HG03558 (cell line): ENCODE measurements at regions not wholly inside any gene's neighbourhood (a gene's known extent, or its start where the extent isn't known, plus 50 kb on each side); places are given as distances from the start of the nearest gene placed in this dataset.

Experiments used
- ATAC-seq: cut with Tn5 transposase; IDR thresholded peaks from one replicate; pipeline ENCODE4 v1.9.1; 2021; ENCODE audit warnings: moderate number of reproducible peaks; ENCODE audit not compliant: unreplicated experiment; ENCODE audit errors: extremely low read depth

DNA sequence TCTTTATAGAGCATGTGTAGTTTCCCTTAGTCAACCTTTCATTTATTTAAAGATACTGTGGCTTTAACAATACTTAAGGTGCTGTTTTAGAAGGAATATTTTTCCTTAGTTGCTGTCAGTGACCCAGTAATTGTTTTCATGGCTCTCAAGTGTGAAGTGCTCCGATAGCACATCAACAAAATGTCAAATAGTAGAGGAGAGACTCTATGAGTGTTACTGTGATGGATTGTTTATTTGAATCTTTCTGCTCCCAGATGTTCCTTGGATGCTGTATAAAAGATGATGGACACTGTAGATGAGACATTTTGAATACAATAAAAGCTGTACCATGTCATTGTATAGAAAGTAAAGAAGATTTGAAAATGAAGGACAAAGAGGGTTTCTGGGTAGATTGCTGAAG is 1185.7 kb upstream of the C9orf72 start:
- no peak for ATAC-seq

- no peak for ATAC-seq
Observed at GRCh38 chr9:28762167-28762566, 1188.9 kb upstream of the C9orf72 start.

DNA sequence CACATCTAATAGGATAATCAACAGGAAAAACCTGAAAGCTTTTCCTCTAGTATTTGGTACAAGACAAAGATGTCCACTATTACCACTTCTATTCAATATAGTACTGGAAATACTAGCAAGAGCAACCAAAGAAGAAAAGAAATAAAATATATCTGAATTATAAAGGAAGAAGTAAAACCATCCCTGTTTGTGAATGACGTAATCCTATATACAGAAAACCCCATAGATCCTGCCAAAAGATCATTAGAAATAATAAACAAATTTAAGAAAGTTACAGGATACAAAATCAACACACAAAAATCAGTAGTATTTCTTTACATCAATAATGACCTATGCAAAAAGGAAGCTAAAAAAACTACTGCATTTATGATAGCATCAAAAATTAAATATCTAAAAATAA is 1191.3 kb upstream of the C9orf72 start:
- no peak for ATAC-seq

DNA sequence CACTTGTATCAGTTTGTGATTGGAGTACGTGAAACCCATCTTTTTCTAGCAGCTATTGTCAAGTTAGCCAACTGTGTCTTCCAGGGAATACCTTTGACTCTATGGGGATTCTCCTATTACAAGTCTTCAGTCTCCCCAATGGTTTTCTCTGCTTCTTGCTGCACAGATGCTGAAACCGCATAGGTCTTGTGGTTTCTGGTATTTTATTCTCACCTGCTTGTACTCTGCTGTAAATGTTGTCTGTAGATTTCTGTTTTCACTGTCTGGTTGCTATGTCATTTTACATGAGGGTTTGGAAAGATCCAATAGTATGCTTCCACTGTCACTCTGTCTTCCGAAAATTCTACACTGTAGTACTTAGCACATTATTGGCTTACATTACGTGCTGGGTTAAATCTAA is 1196.9 kb upstream of the C9orf72 start:
- no peak for ATAC-seq

DNA sequence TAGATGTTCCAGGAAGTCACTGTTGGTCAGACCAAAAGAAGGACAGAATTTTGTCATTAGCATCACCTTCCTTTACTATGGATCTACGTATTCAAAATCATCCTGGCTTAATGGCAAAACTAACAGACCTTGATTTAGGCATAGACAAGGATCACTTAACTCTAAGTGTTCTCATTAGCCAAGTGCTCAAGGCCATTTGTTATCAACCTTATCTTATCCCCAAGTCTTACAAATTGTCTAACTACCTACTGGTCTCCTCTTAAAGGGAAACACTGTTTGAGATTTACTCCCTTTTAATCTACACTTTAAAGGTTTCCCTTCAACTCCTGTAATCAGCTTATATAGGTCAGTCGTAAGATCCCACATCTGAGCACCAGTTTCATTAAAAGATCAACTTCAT is 1197.5 kb upstream of the C9orf72 start:
- ATAC-seq, result no peak

- no peak for ATAC-seq
Observed at GRCh38 chr9:28774433-28775235, 1201.4 kb upstream of the C9orf72 start.

GRCh38 chr9:28779243-28779642 is 1206.0 kb upstream of the C9orf72 start:
- no peak for ATAC-seq

GRCh38 chr9:28781481-28781880 is 1208.2 kb upstream of the C9orf72 start:
- no peak for ATAC-seq

DNA sequence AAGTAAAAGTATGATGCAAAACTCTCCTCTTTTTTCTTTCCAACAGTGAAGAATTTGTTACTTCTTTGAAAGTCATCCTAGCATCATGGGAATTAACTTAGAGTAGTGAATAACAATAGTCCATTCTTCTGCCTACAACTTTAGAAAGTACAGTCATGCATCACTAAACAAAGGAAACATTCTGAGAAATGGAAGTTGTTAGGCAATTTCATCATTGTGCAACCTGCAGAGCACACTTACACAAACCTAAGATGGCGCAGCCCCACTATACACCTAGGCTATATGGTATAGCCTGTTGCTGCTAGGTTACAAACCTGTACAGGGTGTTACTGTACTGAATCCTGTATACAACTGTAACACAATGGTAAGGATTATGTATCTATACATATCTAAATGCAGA is 1209.3 kb upstream of the C9orf72 start:
- no peak for ATAC-seq

- no peak for ATAC-seq
Observed at GRCh38 chr9:28792716-28793115, 1219.4 kb upstream of the C9orf72 start.

- ATAC-seq, result no peak
Observed at GRCh38 chr9:28799876-28800275, 1226.6 kb upstream of the C9orf72 start.

DNA sequence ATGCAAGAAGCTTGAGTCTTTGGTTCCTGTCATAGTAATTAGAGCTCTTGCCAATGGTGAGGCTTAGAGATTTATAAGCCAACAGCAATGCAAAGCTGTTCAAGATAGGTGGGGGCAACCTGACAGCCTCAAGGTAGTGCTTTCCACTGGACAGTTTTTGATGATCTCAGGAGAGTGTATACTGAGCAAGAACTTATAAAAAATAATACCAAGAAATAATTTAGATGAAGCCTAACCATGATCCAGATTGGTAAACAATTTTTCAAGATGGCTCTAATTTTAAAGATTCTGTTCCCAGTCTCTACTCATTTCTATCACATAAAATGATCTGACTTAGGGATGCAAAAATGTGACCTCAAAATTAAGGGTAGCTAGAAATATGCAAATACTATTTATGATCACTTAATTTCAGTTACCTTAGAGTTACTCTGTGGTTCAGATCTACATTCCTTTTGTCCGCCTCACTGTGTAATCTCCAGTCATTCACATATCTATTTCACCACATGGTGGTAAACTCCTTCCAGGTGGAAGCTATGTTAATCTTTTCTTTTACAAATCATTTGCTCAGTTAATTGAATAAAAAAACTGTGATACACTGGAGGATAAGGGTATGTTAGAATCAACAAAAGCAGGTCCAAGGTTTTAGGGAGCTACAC is 1228.0 kb upstream of the C9orf72 start:
- ATAC-seq, result no peak

DNA sequence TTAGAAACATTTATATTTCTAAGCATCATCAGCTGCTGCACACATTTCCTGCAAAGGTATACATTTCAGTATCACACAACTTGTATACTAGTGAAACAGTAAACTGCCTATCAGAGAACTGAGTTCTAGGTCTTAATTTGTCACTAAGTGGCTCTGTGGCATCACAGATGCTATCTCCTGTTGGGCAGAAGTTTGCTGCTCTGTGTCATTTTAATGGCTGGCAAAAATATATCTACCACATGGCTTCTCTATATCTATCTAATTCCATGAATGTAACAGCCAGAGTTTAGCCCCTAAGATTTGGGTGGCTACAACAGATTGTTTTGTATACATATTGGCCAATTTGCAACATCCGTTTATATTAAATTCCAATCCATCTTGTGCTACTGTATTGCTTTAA is 1231.9 kb upstream of the C9orf72 start:
- ATAC-seq, result no peak

- no peak for ATAC-seq
Observed at GRCh38 chr9:28808042-28808441, 1234.8 kb upstream of the C9orf72 start.

GRCh38 chr9:28810388-28811075 is 1237.3 kb upstream of the C9orf72 start:
- no peak for ATAC-seq

DNA sequence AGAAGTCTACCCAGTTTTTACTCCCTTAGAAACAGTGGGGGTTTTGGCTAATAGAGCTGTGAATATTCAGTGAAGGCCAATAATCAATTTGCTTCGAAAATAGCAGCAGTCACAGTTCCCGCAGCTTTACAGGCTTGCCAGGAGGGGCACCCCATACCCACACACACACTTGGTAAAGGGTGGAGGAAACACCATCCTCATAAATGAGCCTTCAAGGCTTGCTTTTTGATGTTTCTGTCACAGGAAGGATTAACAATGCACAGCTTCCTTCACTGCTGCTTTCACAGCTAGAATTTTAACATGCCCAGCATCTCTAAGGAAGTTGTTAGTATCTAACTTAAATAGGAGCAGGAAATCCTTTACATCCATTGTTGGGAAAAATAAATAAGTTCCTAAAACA is 1247.5 kb upstream of the C9orf72 start:
- ATAC-seq, result no peak

DNA sequence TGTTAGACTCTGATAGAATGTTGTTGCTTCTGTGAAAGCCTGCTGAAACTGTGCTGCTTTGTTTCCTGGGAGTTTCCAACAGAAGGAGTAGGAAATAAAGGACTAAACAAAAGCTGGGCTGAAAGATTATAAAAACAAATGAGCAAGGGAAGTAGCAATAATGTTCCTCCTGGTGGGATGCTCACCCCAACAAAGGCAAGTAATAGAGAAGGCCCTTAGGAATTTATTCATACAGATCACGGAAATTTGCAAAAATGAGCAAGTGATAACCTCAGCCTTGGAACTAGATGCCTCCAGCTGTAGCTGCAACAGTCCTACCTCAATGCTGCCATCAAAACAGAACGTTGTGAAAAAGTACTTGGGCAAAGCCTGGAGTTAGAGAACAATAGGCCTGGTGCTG is 1248.0 kb upstream of the C9orf72 start:
- no peak for ATAC-seq

- ATAC-seq, result no peak
Observed at GRCh38 chr9:28824432-28824963, 1251.2 kb upstream of the C9orf72 start.

DNA sequence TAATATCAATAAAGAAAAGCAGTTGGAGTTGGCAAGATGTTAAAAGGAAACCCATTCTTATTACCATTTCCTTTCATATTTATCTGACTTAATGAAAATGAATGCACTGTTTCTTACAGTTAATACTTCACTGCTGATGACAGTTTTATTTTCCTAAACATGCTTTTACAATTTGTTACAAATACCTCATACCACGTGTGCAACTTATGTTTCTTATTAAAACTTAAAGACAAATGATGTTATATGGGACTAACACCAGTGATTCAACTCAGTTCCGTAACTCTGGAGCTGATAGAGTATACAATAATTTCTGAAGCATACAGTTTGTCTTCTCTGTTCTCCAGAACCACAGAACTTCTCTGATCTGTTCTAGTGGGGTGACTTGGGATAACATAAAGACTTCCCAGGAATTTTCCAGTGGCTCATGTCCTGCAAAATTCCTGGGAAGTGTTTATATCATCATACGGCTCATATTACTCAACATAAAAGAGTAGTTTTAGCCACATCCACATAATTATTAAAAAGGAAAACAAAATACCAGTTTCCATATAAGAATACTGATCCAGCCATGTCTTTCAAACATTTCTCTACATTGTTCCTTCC is 1259.0 kb upstream of the C9orf72 start:
- no peak for ATAC-seq

DNA sequence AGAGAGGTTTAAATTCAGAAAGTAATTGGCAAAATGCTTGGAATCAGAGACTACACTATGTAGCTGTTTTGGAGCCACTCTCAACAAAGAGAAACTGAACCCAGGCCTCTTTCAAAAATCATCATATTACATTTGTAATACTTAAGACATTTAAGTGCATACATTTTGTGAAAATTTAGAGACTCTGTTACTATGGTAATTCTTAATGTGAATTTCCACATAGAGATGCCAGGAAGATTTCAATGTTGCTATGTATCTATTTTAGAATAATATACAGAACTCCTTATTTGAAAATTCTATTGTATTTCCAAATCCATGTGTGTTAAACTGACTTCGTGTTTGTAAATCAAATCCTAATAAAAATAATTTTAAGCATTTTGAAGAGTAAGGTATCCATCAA is 1260.9 kb upstream of the C9orf72 start:
- ATAC-seq, result no peak
